NCI-H2081 treated with DMSO at 0.1 percent for 48 hours (cell line): ENCODE measurements at regions not wholly inside any gene's neighbourhood (a gene's known extent, or its start where the extent isn't known, plus 50 kb on each side); places are given as distances from the start of the nearest gene placed in this dataset.

ENCODE experiments used
- DNase-seq: peaks from one replicate; lab custom pipeline; 2025; lab: John Stamatoyannopoulos, UW

- DNase-seq, result no peak
Measured at GRCh38 chr10:90328459-90328858, 529.4 kb downstream of the HTR7 start.

- DNase-seq, result no peak
Measured at GRCh38 chr10:90328896-90329295, 528.9 kb downstream of the HTR7 start.

GRCh38 chr10:90337316-90337715, 520.5 kb downstream of the HTR7 start:
- DNase-seq, result no peak

DNA sequence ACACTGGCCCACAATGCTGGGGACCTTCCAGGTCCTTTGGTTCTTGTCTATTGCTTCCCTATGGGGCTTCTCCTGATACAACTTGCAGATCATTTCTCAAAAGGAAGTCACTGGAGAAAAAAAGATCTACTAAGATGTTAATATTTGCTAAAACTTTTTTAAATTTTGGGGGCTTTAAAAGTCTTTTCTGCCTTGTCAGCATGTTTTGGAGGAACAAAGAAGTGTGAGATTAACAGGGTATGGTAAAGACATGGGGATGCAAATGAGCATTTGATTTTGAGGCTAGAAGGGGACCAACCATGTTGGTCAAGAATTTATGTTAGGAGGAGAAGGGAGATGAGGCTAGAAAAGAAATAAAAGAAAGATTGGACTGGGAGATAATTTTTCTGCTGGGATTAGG, 515.4 kb downstream of the HTR7 start:
- DNase-seq, result no peak

GRCh38 chr10:90344226-90344625, 513.6 kb downstream of the HTR7 start:
- DNase-seq, result no peak

DNA sequence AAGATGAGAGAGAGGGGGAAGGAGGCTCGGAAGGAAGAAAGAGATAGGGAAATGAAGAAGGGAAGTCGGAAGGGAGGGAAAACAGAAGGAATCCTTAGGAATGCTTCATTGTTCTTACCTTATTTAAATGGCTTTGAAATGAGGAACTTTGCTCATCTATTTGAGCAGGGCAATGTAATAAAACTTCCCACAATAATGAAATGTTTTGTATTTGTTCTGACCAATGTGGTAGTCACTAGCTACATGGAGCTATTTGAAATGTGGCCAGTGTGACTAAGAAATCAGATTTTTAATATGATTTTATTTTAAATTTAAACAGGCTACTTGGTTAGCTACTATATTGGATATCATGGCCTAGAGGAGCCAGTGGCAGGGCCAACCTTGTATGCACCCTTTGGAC, 510.6 kb downstream of the HTR7 start:
- no peak for DNase-seq

DNA sequence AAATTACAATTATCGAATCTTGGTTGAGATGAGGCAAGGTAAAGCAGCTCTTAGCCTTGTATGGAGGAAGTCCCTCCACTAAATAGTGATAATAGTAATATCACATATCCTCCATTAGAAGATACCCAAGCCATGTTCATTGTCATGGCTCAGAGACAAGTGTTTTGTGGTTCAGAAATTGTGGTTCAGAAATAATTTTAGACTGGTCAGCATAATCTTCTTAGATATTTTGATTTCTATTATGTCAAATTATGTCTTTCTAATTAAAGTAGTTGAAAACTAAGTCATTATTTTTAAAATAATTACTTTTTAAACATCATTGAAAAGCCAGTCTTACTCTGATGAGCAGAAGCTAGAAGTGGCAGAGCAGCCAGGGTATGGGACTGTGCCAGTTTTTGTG, 507.7 kb downstream of the HTR7 start:
- no peak for DNase-seq

DNA sequence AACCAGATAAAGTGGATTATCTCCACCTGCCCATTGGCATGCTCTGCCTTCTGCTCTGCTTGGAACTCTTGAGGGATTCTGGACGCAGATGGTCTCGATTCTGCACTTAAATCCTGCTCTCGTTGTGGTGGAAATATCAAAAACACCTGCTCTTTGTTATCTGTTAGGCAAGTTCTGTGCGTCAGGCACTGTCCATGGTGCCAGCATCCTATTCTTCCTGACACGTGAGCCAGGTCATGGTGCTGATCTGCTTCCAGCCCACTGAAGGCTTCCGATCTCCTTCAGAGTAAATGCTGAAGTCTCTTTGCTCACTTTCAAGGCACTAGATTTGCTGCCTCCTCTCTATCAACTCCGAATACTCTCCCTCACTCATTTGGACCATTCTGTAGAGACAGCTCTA, 505.6 kb downstream of the HTR7 start:
- no peak for DNase-seq

DNA sequence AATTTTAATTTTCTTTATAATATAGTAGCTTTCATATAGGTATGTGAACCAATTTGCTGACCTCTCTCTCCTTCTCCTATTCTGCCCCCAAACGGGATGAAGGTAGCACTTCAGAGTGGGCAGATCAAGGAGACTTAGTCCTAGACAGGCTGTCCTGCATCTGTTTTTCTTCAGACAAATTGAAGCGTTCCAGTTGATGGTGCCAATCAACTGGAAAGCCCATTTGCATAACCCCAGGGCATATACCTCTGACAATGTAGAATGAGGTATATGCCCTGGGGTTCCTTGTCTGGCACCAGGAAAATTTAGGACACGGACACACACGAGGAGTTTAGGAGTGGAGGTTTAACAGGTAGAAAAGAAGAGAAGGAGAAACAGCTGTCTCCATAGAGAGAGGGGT, 502.9 kb downstream of the HTR7 start:
- DNase-seq, result no peak

- no peak for DNase-seq
Measured at GRCh38 chr10:90363799-90364483, 493.9 kb downstream of the HTR7 start.

DNA sequence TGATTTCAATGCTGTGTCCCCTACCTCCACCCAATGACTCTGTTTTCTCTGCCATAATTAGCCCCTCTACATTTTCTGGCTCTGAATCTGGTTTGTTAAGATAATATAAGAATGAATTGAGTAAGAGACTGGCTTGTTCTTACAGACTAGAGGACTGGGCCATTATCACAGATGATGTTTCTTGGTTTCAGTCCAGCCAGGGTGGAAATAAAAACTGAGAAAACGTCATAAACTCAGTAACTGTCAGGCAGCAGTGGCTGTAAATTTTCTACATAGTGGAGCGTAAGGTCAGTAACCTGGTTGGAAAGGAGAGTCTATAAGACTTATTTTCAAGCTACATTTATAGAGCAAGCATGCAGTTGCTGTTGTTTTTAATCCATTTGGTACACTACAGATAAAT, 485.4 kb downstream of the HTR7 start:
- DNase-seq, result no peak

DNA sequence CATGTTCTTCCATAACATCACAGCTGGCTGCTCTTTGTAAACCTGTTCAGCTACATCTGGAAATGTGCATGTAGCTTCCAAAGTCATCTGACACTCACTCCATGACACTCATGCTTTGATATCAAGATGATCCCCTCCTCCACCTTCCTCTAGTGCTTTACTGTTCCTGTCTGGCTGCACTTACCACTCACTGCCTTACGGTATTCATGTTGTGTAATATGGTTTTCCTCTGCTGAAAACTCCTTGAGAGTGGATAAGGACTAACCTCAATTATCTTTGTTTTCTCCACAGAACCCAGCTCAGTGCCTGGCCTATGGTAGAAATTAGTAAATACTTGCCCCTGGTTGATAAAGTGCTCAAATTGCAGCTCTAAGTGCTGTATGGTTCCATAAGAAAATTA, 483.9 kb downstream of the HTR7 start:
- no peak for DNase-seq

DNA sequence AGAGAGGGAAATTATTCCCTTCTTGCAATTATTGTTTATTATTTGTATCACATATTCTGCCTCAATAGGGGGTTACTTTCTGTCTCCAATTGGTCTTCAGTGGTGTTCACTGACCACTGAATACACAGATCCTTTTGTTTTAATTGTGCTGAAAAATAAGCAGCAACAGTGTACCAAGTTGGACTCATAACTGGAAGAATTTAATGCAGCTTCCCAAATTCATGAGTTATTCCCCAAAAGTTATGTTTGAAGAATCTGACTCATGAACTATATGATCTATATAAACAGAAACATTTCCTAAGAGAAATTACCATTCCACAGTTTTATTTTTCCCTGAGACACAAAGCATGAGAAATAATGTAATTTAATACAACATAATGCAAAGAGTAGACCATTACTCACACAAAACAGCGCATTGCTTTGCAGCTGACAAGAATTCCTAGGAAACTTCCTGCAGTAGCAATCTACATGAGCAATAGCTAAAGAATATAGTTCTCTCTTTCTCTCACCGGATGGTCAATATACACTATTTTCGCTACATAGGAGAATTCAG, 479.2 kb downstream of the HTR7 start:
- DNase-seq, result no peak

- no peak for DNase-seq
Measured at GRCh38 chr10:90381468-90381867, 476.4 kb downstream of the HTR7 start.

- DNase-seq, result no peak
Measured at GRCh38 chr10:90389876-90390275, 468.0 kb downstream of the HTR7 start.

- no peak for DNase-seq
Measured at GRCh38 chr10:90394311-90394710, 463.5 kb downstream of the HTR7 start.

DNA sequence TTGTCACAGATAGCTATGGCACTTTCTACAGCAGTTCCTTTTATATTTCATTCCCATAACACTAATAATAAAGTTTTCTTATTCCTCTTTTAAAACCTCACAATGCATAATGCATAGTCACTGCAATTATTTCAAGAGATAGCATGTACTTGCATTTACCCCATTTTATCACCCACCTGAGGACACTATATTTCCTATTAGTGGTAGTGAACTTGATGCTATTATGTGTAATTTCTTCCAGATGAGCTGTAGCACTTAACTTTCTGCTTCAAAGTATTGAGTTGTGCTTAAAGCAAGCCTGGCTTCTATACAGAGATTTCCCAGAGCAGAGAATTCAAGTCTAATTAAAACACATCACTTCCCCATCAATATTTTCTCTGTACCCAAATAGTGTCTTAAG, 461.1 kb downstream of the HTR7 start:
- no peak for DNase-seq

DNA sequence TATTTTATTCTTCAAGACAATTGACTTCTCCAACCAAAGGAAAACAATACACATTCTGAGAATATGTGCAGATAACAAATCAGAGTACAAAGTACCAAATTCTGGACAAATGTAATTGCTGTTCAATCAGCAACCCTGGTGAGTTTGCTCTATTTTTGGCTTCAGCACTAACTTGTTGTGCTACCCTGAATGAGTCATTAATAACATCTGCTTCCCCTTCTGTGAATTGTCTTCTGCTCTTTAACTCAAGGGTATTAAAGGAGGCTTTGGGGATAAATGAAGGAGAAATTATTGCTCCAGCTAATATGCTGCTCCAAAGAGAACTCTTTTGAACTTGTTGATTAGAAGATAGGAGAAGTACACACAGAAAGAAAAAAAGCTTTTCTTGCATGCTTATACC, 459.3 kb downstream of the HTR7 start:
- DNase-seq, result no peak

- DNase-seq, result no peak
Measured at GRCh38 chr10:90399782-90400181, 458.1 kb downstream of the HTR7 start.

- no peak for DNase-seq
Measured at GRCh38 chr10:90403211-90404000, 454.4 kb downstream of the HTR7 start.

GRCh38 chr10:90407131-90407530, 450.7 kb downstream of the HTR7 start:
- no peak for DNase-seq

DNA sequence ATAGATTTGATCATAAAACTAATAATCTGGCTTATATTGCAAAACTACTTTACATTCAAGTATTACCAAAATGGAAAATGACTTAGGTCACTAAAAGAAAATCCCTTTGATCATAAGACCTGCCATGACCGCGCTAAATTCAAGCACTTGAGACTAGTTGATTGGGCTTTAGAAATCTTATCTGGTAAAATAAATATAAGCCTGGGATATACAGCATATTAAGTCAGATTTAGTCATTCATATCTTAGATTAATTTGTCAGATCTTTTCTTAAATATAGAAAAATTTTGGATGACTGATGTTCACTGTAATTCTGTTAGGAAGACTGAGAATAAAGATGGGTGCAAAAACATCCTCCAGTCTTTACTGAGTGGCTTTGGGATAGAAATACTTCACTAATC, 450.0 kb downstream of the HTR7 start:
- no peak for DNase-seq

- DNase-seq, result no peak
Measured at GRCh38 chr10:90412582-90412981, 445.3 kb downstream of the HTR7 start.

DNA sequence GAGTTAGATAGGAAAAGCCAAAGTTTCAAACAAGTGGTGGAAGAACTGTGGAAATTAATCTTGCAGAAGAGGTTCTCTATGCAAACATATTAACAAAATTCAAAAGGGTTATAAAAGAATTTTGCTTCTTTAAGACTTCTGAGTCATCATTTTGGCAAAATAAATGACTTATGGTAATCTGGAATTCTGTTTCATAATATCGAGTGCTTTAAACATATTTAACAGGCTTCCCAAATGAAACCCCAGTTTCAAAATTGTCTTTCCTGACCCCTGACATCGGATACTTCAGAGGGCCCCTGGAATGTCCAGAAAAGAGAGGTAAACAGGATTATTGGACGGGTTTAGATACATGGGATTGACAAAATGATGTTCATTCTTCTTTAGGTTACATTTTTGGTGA, 444.6 kb downstream of the HTR7 start:
- DNase-seq, result no peak
